ENCODE measurements at regions not wholly inside any gene's neighbourhood (a gene's known extent, or its start where the extent isn't known, plus 50 kb on each side); places are given as distances from the start of the nearest gene placed in this dataset.
"Not testable (repeated sequence)": the region's sequence is repeated elsewhere in the genome, so short reads cannot be mapped to it uniquely, and the experiment has no call there.

- TF ChIP-seq CTCF (IDR thresholded peaks at IDR 0.05); POLR2A (IDR thresholded peaks at IDR 0.05); POLR2AphosphoS5 (IDR thresholded peaks at IDR 0.05); EP300 (IDR thresholded peaks at IDR 0.05; ENCODE audit: low read depth): not testable (repeated sequence)
Measured at GRCh38 chr1:229742614-229743013, 116.6 kb downstream of the URB2 start.
